H54 (cell line): ENCODE measurements at regions not wholly inside any gene's neighbourhood (a gene's known extent, or its start where the extent isn't known, plus 50 kb on each side); places are given as distances from the start of the nearest gene placed in this dataset.

Source experiments
- DNase-seq: peaks from one replicate; pipeline ENCODE4 v3.0.0; 2011; ENCODE audit warnings: low spot score, mixed read lengths; ENCODE audit not compliant: insufficient read length
- FAIRE-seq: peaks from 3 replicates; lab custom pipeline; 2011; peaks lifted over from hg19 to GRCh38; lab: Jason Lieb, UNC
- POLR2A ChIP-seq: IDR thresholded peaks from 2 replicates; pipeline ENCODE4 v1.6.1; 2011; ENCODE audit warnings: low read depth, mild to moderate bottlenecking, low read length

- FAIRE-seq = no peak
- DNase-seq = no peak
- TF ChIP-seq POLR2A = no peak
Measured at GRCh38 chr4:37070041-37070440, 174.5 kb upstream of the NWD2 start.

- FAIRE-seq (no peak), DNase-seq (no peak)
- TF ChIP-seq POLR2A = no peak
Measured at GRCh38 chr4:37071576-37071975, 173.0 kb upstream of the NWD2 start.

DNA sequence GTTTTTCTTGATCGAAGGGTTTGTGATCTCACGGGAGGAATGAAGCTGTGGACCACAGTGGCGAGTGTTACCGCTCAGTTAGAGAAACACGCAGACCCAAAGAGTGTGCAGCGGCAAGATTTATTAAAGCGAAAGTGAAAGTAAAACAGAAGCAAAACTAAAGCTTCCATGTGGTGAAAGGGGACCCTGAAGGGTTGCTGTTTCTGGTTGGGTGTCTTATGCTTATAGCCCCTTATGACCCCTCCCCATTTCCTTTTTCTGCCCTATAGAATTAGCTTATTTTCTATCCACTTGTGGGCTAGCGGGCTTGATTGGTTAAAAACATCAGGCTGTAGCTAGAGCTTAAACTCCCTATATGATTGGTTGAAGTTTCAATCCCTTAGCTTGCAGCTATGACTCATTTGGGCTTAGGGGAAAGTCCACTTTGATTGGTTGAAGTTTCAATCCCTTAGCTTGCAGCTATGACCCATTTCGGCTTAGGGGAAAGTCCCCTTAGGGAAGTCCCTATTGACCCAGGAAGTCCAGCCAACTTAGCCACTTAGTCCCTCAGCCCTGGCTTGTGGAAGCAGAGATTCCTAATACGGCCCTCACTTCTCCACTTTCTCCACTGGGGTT, 171.2 kb upstream of the NWD2 start:
- no peak for DNase-seq
- TF ChIP-seq POLR2A = no peak
- no peak for FAIRE-seq

- DNase-seq = no peak
- no peak for TF ChIP-seq POLR2A
- no peak for FAIRE-seq
Measured at GRCh38 chr4:37082912-37083311, 161.6 kb upstream of the NWD2 start.

- TF ChIP-seq POLR2A = no peak
- no peak for FAIRE-seq
- DNase-seq = no peak
Measured at GRCh38 chr4:37095925-37096324, 148.6 kb upstream of the NWD2 start.

- TF ChIP-seq POLR2A = no peak
- no peak for FAIRE-seq
- no peak for DNase-seq
Measured at GRCh38 chr4:37101182-37101581, 143.4 kb upstream of the NWD2 start.

DNA sequence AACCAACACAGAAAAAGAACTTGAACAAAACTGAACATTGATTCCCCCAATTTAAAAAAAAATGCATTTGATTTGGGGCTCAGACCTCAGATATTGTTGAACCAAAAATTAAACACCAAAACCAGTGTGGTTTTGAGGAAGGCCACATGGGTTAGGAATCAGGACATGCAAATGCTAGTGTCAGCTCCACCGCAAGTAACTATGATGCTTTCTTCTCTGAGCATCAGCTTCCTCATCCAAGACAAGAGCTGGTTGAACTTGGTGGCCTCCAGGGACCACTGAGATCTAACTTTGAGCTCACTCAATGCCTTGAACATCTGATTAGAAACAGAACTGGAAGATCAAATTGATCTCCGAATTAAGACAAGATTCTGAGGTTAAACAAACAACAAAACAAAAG, 142.9 kb upstream of the NWD2 start:
- no peak for TF ChIP-seq POLR2A
- DNase-seq (no peak), FAIRE-seq (no peak)

DNA sequence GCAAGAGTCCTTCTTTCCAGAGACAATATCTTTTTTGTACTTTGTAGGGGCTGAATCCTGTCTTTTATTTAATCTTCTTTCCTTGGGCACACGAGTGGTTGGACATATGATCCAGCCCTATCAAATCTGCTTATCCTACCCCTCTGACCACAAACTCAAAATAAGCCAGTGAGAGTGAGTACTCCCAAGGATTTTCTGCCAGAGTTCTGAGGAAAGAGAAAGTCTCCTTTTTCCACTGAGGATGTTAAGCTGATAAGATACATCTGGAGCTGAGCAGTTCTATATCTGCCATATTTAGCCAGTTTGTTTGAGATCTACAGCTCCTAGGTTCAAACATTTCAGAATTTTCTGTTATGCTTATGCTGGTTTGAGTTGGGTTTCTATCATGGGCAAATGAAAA, 134.8 kb upstream of the NWD2 start:
- DNase-seq = no peak
- no peak for FAIRE-seq
- TF ChIP-seq POLR2A = no peak

DNA sequence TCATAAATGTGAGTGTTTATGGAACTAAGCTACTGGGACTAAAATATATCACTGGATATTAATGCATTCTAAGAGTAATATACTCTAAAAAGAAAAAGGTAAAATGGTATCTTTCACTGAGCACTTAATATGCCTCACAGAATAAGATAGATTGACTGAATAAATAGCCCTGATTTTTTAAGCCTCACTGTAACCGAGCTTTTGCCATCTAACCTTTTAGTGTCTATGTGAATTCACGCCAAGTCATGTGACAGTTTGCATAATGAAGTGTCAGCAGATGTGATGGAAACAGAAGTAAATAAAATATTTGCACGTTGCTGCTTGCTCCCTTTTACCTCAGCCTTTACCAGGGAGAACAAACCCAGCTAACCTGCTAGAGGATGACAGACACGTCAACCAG, 119.7 kb upstream of the NWD2 start:
- no peak for TF ChIP-seq POLR2A
- DNase-seq (no peak), FAIRE-seq (no peak)

GRCh38 chr4:37126051-37126450, 118.5 kb upstream of the NWD2 start:
- no peak for TF ChIP-seq POLR2A
- no peak for FAIRE-seq
- no peak for DNase-seq

DNA sequence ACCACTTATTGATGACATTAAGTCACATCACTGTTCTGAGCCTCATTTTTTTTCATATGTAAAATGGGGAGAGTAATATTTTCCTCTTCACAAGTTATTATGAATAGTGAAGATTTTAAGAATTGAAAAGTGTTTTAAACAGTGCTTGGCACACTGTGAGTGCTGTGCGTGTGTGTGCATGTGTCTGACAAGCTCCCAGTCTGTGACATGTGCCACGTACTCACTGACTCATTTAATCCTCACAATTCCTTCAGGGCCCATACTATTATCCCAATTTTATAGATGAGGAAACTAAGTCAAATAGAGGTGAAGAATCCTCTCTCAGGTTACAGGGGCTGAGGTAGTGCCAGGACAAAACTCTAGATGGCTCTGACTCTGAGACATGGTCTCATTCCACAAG, 114.1 kb upstream of the NWD2 start:
- no peak for TF ChIP-seq POLR2A
- DNase-seq = no peak
- no peak for FAIRE-seq

DNA sequence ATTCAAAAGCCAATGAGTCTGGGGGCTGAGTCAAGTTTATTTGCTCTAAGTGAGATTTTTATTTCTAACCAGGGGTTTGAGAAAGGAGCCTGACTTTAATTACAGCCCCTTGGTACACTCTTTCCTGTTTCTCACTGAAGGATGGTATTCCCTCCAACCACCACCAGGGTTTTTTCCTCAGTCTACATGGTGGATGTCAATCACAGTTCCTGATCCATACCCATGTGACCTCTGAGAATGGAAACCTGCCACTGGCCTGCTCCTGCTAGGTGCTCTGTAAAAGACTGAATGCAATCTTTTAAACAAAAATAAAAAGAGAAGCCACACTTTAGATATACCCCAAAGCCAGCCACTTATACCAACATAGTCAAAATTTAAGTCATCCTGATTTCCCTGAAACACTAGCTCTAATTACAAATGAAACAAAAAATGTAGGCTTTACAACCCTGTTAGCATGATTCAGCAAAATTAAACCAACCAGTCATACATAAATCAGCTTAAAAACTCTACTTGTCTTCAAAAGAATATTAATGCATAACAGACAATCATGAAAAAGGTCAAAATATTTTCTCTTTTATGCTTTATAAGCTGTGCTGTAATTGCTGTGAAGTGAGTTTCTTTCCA, 112.1 kb upstream of the NWD2 start:
- no peak for FAIRE-seq
- DNase-seq = no peak
- TF ChIP-seq POLR2A = no peak

DNA sequence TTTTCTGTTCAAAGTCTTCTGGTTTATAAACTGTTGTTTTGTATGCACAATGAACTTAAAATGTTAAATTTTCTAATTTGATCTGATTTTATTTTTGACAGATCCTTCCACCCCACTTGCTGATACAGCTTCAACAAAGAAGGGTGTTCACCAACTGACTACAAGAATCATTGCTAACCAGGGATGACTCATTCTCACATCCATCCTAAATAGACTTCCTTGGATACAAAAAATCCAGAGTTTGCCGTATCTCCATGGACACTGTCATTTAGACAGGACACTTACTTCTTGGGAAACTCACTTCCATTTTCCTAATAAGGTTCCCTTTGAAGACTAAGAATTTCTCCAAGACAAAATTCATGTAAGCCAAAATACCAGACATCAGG, 111.6 kb upstream of the NWD2 start:
- DNase-seq (no peak), FAIRE-seq (no peak)
- no peak for TF ChIP-seq POLR2A

DNA sequence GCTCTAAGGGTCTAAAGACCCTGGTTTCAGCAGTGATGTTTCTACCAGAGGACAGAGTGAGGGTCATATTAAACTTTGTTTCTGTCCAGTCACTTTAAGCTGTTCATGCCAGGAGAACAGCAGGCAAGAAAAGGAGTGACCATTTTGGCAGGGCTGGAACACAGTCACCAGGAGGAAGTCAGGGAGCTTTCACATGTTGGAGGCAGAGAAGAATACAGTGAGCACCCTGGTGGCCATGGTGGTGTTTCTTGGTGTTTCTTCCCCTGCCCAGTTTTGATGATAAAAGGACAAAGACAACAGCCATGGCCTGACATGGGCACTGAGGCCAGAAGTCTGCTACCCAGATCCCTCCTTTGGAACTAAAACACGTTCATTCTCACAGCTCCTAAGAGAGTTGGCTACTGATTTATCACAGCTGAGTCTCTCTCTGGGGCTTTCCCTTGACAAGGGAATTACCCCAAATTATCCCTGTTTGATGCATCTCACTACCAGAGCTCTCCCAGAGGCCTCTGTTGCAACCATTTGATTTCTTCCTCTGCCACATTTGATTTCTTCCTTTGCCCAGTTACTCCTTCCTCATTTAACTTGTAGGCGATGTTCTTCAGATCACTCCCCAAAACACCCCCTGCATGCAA, 106.4 kb upstream of the NWD2 start:
- FAIRE-seq = no peak

GRCh38 chr4:37138789-37139188, 105.8 kb upstream of the NWD2 start:
- FAIRE-seq = no peak
- no peak for TF ChIP-seq POLR2A
- no peak for DNase-seq

More for the DNA sequence above, 106.4 kb upstream of the NWD2 start:
- DNase-seq = no peak
- no peak for TF ChIP-seq POLR2A
